T1000 (cell line): ENCODE measurements at regions not wholly inside any gene's neighbourhood (a gene's known extent, or its start where the extent isn't known, plus 50 kb on each side); places are given as distances from the start of the nearest gene placed in this dataset.

ENCODE experiments used
- DNase-seq: peaks from one replicate; lab custom pipeline; 2025; ENCODE audit warnings: mixed read lengths; lab: John Stamatoyannopoulos, UW

- no peak for DNase-seq
Observed at GRCh38 chr17:77266891-77267341, 126.1 kb downstream of the SEC14L1 start.

- no peak for DNase-seq
Observed at GRCh38 chr17:77269696-77270681, 129.2 kb downstream of the SEC14L1 start.

DNA sequence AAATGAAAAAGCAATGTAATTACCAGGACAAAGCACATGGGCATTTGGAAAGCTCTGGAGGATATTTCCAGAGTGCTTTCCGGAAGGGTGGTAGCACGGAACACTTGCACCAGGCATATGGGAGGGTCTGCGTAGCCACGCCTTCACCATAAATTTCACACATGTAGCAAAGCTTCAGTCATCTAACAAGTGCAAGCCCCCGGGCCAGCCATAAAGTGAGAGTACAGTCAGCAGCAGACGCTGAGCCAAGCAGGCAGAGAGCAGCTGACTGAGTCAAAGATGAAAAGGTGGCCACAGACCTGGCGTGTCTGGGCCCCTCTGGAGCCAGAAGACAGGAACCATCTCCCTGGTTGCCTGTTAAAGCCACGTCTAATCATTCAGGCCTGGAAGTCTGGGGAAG, 130.6 kb downstream of the SEC14L1 start:
- no peak for DNase-seq

GRCh38 chr17:77273397-77274085, 132.8 kb downstream of the SEC14L1 start:
- peak; percentile 37 for DNase-seq

DNA sequence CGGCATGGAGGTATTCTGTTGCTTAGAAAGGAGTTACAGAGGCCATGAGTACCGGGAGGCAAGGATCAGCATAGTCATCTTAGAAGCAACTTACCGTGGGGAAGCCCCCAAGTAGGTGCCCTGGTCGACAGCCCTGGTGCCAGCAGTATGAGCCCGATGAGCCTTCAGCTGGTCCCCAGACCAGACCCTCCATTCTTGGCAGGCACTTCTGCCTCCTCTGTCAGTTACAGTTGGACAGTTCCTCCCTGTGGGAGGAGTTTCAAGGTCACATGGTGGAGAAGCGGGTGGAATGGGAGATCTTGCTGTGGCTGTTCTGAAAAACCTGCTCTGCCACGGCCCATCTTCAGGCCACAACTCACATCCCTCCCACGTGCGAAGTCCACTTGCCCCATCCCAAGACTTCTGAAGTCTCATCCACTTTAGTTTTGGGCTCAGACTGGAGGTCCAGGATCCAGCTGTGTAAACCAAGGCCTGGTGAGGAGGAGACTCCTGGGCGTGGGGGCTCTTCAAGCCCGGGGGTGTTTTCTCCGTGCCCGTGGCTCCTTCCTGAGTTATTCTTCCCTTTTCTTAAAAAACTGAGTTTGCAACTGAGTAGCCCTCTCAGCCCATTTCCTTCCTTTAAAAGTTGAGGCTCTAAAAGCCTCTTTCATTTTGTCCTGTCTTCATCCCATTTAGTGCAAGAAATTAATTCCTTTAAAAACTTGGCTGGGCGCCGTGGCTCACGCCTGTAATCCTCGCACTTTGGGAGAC, 133.5 kb downstream of the SEC14L1 start:
- DNase-seq, result no peak

DNA sequence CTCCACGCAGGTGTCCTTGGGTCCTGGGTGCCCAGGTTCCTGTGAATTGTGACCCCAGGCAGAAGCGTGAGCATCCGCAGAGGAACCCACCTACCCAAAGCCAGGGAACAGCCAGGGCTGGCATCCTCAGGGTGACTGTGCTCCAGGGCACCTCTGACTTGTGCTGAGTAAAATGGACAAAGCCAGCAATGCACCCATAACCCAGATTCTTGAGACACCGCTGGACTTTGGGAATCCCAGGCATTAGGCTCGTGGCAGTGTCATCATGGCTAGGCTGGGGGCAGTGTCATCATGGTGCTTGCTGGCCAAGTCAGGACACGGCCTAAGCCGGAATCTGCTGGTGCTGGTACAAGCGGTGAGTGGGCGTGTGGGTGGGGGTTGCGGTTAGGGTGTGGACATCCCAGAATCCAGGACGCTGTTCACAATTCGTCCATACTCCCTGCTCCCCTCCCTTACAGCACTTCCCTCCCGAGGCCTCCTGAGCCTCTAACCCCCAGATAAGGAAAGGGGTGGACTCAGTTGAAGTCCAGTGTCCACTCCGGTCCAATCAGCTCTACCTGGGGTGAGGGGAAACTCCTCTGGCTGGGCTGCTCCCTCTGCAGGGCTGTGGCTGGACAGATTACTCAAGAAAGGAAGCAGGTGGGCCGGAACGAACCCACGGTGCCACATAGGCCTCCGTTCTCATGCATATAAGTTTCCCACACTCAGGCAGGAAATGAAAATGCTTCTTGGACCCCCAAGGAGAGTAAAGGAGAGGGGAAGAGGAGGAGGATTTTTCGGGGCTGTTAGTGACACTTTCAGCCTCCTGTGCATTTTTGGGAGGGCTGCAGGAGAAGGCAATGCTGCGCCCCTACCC, 138.9 kb downstream of the SEC14L1 start:
- no peak for DNase-seq

DNA sequence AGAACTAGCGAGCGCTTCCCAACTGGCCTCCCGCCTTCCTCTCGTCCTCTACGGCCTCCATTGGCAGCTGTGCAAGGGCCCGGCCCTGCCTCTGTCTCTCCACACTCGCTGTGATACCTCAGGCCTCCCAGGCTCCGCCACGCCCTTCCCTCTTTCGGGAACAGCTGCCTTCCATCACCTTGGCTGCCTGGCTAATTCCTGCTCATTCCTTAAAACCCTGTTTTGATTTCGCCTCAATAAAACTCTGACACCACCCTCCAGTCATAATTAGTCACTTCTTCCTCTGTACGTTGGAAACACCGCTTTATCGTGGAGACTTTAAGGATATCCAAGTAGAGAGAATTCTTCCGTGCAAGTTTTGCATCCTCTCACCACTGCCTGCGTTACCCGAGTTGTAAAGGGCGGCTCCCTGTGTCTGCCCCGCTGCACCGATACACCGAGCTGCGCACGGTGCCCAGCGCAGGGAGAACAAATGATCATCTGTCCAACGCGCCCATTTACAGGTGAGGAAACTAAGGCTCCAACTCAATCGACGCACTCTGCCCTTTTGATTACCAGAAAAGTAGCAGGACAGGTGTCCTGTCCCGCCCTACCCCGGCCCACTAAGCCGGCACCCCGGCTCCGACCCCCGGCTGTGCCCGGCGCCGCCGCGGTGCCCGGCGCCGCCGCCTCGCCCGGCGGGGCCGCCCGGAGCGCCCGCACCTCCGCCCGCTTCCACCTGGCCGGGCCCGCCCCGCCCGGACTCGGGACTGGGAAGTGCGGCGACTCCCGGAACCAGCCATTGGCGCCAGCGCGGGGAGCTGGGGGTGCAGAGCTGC, 139.7 kb downstream of the SEC14L1 start:
- DNase-seq, result peak; percentile 19

- peak; percentile 63 for DNase-seq
Observed at GRCh38 chr17:77281122-77281903, 140.5 kb downstream of the SEC14L1 start.

DNA sequence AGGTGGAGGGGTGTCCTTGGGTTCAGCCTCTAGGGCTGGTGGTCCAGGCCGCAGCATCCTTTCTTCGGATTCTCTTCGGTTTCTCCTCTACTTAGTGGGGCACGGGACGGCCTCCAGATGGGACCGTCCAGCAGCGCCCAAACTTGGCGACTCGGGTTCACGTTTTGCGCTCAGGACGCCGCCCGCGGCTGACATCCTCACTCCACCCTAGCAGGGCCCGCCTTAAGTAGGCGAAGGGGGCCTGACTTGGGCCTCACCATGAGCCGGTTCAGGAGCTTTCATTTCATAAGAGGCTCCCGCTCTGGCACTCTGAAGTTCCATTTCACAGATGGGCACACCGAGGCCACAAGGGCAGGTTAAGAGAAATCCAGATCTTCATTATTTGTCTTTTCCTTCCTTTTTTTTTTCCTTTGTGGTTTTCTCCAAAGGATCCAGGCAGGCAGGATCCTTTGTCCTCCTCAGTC, 141.2 kb downstream of the SEC14L1 start:
- DNase-seq, result no peak

- no peak for DNase-seq
Observed at GRCh38 chr17:77282524-77283515, 142.1 kb downstream of the SEC14L1 start.

DNA sequence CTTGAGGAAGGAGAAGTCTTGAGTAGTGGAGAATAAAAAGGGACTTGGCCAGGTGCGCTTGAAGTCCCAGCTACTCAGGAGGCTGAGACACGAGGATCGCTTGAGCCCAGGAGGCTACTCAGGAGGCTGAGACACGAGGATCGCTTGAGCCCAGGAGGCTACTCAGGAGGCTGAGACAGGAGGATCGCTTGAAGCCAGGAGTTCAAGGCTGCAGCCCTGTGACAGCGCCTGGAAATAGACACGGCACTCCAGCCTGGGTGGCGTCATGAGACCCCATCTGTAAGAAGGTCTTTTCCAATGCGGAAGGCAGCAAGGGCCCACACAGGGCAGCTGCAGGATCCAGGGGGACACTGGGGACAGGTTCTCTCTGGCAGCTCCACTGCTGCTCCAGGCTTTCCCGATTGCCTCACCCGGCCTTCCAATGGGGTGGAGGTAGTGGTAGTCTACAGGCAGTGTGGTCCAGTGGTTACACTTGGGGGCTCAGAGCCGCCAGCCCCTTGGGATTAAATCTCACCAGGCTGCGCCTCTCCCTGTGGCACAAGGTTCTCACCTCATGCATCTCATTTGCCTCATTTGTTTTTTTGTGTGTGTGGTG, 143.4 kb downstream of the SEC14L1 start:
- DNase-seq, result no peak

DNA sequence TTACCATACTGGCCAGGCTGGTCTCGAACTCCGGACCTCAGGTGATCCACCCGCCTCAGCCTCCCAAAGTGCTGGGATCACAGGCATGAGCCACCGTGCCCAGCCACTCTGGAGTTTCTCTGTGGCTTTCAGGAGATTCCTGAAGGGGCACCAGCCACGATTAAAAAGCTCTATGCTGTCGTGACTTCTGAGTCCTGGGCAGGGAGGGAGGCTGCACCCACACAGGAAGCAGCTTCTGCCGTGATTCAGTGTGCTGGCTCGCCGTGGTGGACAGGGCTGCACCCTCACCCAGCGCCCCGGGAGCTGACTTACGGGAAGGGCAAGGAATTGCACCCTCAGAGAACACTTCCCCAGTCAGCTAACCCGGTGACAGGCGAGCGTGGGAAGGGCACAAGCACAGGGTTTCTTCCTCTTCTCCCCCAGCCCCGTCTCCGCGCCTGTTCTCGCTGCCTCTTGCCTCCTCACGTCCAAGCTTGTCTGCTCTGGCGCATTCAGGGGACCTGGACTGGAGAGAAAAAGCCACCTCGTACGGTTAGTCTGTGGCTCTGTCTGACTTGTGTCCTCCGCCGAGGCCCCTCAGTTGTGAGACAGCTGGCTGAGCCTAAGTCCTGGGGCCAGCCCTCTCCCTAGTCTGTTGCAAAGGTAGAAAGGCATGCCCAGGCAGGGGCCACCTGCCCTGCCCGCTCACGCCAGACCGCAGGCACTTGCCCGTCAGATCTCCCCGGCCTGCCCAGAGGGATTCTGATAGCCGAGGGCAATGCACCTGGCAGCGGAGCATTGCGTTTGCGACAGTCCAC, 145.0 kb downstream of the SEC14L1 start:
- DNase-seq, result peak; percentile 72

DNA sequence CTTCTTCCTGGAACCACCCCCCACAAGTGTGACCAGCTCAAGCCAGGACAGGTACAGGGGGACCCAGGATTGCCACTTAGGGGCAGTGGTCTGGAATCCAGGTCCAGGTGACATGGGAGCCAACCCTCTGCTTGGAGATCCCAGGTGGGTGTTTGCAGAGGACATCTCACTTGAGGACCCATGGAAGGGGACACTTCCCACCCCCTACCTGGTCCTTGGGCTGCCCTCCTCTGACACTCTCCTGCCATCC, 145.5 kb downstream of the SEC14L1 start:
- no peak for DNase-seq

GRCh38 chr17:77286641-77287431, 146.1 kb downstream of the SEC14L1 start:
- DNase-seq, result peak; percentile 98

DNA sequence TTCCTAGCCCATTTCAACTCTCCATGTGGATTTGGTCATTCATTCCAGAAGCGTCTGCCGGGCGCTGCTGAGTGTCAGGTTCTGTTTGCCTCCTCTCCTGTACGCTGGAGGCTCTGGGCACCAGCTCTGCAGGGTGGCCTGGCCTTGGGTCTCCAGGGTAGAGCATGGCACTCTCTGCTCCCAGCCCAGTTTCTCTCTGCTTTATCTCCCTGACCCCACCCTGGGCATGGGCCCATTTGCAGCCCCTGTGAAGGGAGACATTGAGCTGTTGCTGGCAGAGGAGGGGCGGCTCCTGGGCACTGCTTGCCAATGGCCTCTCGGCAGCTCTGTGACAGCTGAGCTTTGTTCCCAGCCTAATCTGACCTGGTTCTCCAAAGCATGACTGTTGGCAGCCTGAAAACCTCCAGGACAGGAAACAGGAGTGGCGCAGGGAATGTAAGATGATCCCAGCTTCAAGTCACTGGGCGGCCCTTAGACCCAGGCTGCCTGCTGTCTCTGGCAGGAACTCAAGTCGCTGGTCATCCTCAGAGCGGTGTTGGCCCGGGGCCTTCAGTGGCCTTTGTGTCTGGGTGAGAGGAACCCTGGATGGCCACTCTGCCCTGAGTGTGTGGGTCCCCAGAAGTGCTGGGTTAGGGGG, 146.8 kb downstream of the SEC14L1 start:
- peak; percentile 77 for DNase-seq

DNA sequence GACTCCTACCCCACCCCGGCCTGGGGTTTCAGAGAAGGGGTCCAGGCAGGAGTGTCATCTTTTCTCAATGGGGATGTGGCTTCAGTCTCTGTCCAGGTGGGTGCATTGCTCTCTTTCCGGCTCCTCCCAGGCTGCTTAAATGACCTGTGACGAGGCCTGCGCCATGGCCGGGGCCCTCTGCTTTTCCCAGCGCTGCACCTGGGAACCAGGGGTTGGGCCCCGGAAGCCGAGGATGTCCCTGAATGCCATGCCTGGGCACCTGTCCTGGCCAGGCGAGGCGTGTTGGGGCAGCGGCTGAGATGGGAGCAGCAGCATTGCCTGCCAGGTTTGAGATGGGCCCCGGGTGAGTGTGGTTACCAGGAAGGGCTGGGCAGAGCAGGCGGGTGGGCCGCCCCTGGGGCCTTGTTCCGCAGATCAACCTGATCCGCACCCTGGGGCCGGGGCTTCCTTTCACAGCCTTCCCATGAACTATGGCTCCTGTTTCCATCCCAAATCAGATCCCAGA, 147.4 kb downstream of the SEC14L1 start:
- DNase-seq, result no peak
